Testis (tissue), 2 donors: ENCODE measurements at regions not wholly inside any gene's neighbourhood (a gene's known extent, or its start where the extent isn't known, plus 50 kb on each side); places are given as distances from the start of the nearest gene placed in this dataset.

Experiments
- DNase-seq: peaks from one replicate; pipeline ENCODE4 v3.0.0-alpha.2; 2019
- H3K27ac ChIP-seq, 2 donors: fragments of 200-600 bp; sonication (generic); one replicate each; pipeline ENCODE4 v1.5.1; 2019
- H3K27me3 ChIP-seq: fragments of 200-600 bp; sonication (generic); one replicate; pipeline ENCODE4 v1.5.1; 2019
- H3K36me3 ChIP-seq: fragments of 200-600 bp; sonication (generic); one replicate; pipeline ENCODE4 v1.5.1; 2017; ENCODE audit warnings: low read depth; ENCODE audit errors: missing control alignments
- H3K4me1 ChIP-seq: fragments of 200-600 bp; sonication (generic); one replicate; pipeline ENCODE4 v1.5.1; 2019
- H3K4me3 ChIP-seq, 2 donors: fragments of 200-600 bp; sonication (generic); one replicate each; pipeline ENCODE4 v1.5.1; 2017 to 2019
- H3K9me3 ChIP-seq: fragments of 200-600 bp; sonication (generic); one replicate; pipeline ENCODE4 v1.5.1; 2017
- POLR2A ChIP-seq: fragments of 450-650 bp; IDR thresholded peaks from one replicate; pipeline ENCODE4 v1.6.1; 2017; ENCODE audit warnings: antibody characterized with exemption, mild to moderate bottlenecking, moderate library complexity
- WGBS, 2 donors: methylation state at CpG; one replicate each; pipeline ENCODE4 v1.1.5; 2018; 5-methylcytosine and 5-hydroxymethylcytosine counted together
- intact Hi-C: fragments of 100-400 bp; cut with DNase I; formaldehyde crosslinking; loops from one replicate; pipeline ENCODE4 v1.15.1; 2023; ENCODE audit warnings: low total_unique reads
- TF ChIP-seq, protein P1 (sequence below), 3 experiments: fragments of 450-650 bp in 2 of 3; fragments of 200-600 bp in 1 of 3; sonication (generic) in 1 of 3; IDR thresholded peaks; one replicate each; pipeline ENCODE4 v1.5.1; 2016 to 2019; ENCODE audit warnings: antibody characterized with exemption in 3 of 3, mild to moderate bottlenecking in 2 of 3, moderate library complexity in 1 of 3

DNA sequence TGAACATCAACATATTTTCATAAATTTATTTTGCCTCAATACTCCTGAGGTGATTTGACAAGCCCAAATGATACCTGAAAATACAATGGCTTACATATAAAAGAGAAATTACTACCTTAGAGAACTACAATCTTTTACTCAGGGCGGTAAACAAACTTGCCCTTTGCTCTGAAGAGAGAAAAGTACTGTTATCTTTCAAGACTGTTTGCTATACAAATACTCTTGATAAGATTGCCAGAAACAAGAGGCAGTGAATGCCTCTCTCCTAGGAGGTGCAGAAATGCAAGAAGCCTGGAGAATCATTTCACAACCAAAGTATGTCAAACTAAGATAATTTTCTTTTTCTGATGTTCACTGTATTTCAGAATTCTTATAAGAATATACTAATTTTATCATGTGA, 160.3 kb downstream of the ALX1 start:
- Histone ChIP-seq H3K27ac (no peak overlapping the region), H3K4me3 (no peak overlapping the region), H3K27me3 (no peaks in the 10 kb centered on the region), H3K36me3 (no peaks in the 10 kb centered on the region), H3K4me1 (no peaks in the 10 kb centered on the region), H3K9me3 (no peaks in the 10 kb centered on the region)
- no peak for TF ChIP-seq POLR2A
- TF ChIP-seq, protein P1, sequence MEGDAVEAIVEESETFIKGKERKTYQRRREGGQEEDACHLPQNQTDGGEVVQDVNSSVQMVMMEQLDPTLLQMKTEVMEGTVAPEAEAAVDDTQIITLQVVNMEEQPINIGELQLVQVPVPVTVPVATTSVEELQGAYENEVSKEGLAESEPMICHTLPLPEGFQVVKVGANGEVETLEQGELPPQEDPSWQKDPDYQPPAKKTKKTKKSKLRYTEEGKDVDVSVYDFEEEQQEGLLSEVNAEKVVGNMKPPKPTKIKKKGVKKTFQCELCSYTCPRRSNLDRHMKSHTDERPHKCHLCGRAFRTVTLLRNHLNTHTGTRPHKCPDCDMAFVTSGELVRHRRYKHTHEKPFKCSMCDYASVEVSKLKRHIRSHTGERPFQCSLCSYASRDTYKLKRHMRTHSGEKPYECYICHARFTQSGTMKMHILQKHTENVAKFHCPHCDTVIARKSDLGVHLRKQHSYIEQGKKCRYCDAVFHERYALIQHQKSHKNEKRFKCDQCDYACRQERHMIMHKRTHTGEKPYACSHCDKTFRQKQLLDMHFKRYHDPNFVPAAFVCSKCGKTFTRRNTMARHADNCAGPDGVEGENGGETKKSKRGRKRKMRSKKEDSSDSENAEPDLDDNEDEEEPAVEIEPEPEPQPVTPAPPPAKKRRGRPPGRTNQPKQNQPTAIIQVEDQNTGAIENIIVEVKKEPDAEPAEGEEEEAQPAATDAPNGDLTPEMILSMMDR (IDR thresholded peaks at IDR 0.05) = no peak
- 77 to 92% methylated on average over 1 of the region's 1 CpG for WGBS, 2 donors
- intact Hi-C loops = no loop called here
- no peak for DNase-seq

DNA sequence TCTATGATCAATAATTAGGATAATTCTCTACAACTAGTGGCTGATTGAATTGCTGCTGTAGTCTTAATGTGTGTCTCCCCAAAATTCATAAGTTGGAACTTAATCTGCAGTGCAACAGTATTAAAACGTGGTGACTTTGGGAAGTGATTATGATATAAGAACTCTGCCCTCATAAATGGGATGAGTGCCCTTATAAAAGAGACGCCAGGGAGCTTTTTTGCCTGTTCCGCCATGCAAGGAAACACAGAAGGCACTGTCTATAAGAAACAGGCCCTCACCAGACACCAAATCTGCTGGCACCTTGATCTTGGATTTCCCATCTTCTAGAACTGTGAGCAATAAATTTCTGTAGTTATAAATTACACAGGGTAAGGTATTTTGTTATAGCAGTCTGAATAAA, 161.0 kb downstream of the ALX1 start:
- Histone ChIP-seq H3K27me3 (no peaks in the 10 kb centered on the region), H3K36me3 (no peaks in the 10 kb centered on the region), H3K9me3 (no peaks in the 10 kb centered on the region), H3K4me3 (no peak overlapping the region), H3K4me1 (no peaks in the 10 kb centered on the region), H3K27ac (no peak overlapping the region)
- 86 to 89% methylated on average over 3 of the region's 3 CpGs for WGBS, 2 donors
- TF ChIP-seq, protein P1 (IDR thresholded peaks at IDR 0.05) = no peak
- no peak for TF ChIP-seq POLR2A
- intact Hi-C loops = no loop called here
- no peak for DNase-seq

DNA sequence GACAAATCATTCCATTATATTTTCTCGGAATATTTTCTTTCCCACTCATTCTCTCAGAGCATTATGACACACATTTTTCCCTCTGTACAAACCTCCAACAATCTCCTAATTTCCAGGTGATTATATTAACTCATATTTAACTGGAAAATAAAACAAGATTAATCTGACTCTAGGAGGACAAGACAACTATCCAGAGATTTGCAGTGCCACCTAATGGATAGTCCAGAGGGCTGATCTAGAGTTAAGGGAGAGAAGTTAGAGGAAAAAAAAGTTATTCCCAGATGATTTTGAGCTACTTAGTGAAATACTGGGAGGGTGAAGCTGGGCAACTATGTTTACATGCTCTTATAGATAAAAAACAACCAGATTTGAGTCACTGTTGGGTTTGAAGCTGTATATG, 161.7 kb downstream of the ALX1 start:
- 86 to 92% methylated on average over 1 of the region's 1 CpG for WGBS, 2 donors
- Histone ChIP-seq H3K27me3 (no peaks in the 10 kb centered on the region), H3K27ac (no peak overlapping the region), H3K36me3 (no peaks in the 10 kb centered on the region), H3K4me3 (no peak overlapping the region), H3K4me1 (no peaks in the 10 kb centered on the region), H3K9me3 (no peaks in the 10 kb centered on the region)
- TF ChIP-seq, protein P1 (IDR thresholded peaks at IDR 0.05) = peak in 1 of 3 experiments; percentile 11
- TF ChIP-seq POLR2A = no peak
- no peak for DNase-seq
- intact Hi-C loops = no loop called here

DNA sequence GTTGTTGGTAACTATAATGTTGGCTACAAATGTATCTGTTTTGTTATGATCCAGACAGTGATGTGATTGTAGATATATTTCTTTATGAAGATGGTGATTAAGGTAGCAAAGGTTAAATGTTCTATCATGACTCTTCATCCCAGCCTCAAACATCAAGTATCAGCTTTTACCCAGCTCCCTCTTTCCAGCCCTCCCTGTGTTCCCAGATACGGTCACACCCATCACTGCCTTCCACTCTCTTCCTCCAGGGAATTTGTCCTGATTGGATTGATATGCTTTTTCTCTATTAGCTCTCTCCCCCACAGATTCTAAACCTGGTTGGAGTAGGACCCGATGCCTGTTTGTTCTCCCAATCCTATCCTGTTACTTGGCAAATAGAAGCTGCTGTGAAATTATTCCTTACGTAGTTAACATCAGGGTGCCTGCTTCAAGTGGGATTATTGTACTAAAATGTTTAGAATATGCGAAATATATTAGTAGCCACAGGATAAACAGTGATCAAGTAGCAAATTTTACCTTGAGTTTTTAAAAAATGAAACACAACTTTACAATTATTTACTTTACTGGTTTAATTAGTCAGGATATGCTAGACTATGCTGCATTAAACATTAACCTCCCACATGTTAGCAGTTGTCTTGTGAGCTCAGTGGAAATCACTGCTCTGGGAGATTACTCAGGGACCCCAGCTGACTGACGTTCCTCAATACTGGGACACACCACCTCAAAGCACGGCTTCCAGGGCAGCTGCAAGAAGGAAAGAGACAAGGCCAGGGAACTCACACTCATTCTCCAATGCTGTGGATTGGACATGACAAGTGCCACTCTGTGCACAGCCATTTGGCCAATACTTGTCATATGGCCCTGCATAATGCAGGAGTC, 165.3 kb downstream of the ALX1 start:
- DNase-seq = no peak
- intact Hi-C loops = no loop called here
- Histone ChIP-seq H3K4me1 (no peaks in the 10 kb centered on the region), H3K36me3 (no peaks in the 10 kb centered on the region), H3K27me3 (no peaks in the 10 kb centered on the region), H3K27ac (no peak overlapping the region), H3K4me3 (no peak overlapping the region), H3K9me3 (no peaks in the 10 kb centered on the region)
- TF ChIP-seq, protein P1 (IDR thresholded peaks at IDR 0.05) = no peak
- no peak for TF ChIP-seq POLR2A
- 75 to 76% methylated on average over 6 of the region's 6 CpGs for WGBS, 2 donors

DNA sequence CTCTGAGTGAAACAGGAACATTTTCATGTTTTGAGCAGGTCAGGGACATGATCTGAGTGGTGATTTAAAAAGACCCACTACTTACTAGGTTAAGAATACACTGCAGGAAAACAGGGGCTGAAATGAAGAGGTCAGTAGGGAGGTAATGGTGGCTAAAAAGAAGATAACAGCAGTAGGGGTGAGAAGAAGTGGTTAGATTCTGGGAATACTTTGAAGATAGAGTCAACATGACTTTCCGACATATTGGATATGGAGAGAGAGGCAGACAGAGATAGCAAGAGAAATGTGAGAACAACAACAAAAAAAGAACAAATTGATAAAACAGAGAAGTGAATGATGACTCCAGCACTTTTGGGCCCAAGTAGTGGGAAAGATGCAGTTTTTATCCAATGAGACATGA, 168.0 kb downstream of the ALX1 start:
- Histone ChIP-seq H3K9me3 (no peaks in the 10 kb centered on the region), H3K27ac (no peak overlapping the region), H3K4me1 (no peaks in the 10 kb centered on the region), H3K36me3 (no peaks in the 10 kb centered on the region), H3K27me3 (no peaks in the 10 kb centered on the region), H3K4me3 (no peak overlapping the region)
- DNase-seq = no peak
- intact Hi-C loops = no loop called here
- WGBS, 2 donors = 69 to 73% methylated on average over 1 of the region's 1 CpG
- TF ChIP-seq, protein P1 (IDR thresholded peaks at IDR 0.05) = no peak
- TF ChIP-seq POLR2A = no peak
